ENCODE measurements at regions not wholly inside any gene's neighbourhood (a gene's known extent, or its start where the extent isn't known, plus 50 kb on each side); places are given as distances from the start of the nearest gene placed in this dataset.

DNA sequence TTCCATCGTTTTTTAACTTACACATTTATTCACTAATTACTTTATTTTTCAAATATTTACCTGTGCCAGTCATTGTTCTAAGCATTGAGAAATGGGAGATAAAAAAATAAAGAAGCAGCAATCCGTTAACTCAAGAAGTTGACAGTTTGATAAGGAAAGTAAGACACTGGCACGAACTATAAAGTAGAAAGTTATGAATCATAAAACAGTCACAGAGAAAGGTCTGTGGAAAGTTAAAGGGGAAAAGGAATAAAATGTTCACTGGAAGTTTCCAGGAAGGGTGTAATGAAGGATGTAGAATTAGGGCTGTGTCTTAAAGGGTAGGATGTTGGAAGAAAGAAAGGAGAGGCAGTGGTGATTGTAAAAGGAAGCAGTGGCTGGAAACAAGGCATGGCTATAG lies 118.9 kb downstream of the RDH14 start (continued):
- TF ChIP-seq, protein P1, sequence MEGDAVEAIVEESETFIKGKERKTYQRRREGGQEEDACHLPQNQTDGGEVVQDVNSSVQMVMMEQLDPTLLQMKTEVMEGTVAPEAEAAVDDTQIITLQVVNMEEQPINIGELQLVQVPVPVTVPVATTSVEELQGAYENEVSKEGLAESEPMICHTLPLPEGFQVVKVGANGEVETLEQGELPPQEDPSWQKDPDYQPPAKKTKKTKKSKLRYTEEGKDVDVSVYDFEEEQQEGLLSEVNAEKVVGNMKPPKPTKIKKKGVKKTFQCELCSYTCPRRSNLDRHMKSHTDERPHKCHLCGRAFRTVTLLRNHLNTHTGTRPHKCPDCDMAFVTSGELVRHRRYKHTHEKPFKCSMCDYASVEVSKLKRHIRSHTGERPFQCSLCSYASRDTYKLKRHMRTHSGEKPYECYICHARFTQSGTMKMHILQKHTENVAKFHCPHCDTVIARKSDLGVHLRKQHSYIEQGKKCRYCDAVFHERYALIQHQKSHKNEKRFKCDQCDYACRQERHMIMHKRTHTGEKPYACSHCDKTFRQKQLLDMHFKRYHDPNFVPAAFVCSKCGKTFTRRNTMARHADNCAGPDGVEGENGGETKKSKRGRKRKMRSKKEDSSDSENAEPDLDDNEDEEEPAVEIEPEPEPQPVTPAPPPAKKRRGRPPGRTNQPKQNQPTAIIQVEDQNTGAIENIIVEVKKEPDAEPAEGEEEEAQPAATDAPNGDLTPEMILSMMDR (conservative IDR thresholded peaks at IDR 0.05; ENCODE audit: low read depth in 2 of 2): no peak

DNA sequence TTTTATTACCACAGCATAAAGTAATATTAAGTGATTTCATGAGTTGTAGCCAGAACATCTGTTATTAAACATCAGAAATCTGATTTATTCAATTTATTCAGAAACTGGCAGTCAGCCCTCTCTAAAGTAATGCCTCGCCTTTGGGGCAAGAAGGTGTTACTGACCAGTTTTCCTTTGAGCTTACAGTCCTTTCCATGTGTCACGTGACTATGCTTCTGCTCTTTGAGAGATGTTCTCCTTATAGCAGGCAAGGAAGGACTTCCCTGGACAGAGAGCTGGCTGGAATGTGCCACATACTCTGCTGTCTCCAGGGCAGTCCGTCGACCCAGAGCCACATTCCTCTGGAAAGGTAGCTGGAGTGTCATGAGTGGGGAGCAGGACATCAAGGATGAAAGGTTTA lies 119.7 kb downstream of the RDH14 start:
- Histone ChIP-seq H4K20me1 (replicated peaks; ENCODE audit: insufficient read depth) (no peaks in the 10 kb centered on the region), H3K27ac (ENCODE audit: low read depth) (no peak overlapping the region), H3K36me3 (ENCODE audit: insufficient read depth) (no peaks in the 10 kb centered on the region), H2AFZ (no peak overlapping the region), H3K79me2 (replicated peaks; ENCODE audit: insufficient read depth) (no peaks in the 10 kb centered on the region), H3K4me3 (no peak overlapping the region), H3F3A (replicated peaks; ENCODE audit: low read depth) (no peaks in the 10 kb centered on the region), H3K27me3 (ENCODE audit: insufficient read depth) (no peaks in the 10 kb centered on the region), H3K4me2 (no peak overlapping the region), H3K4me1 (ENCODE audit: insufficient read depth) (no peaks in the 10 kb centered on the region), H3K9me2 (ENCODE audit: insufficient read depth) (peaks cover 3% of the 10 kb centered on the region; the same call in 1 of the 2 replicates)
- ATAC-seq (no peak), DNase-seq (ENCODE audit: low spot score) (no peak)
- Mint-ChIP-seq H3K36me3 (ENCODE audit: low read depth) (no peaks in the 10 kb centered on the region), H3K27ac (no peak overlapping the region), H3K27me3 (ENCODE audit: insufficient read depth, low read depth, poor library complexity) (no peaks in the 10 kb centered on the region), H3K4me1 (peaks cover 2% of the 10 kb centered on the region; the same call in 1 of the 3 replicates), H3K9me3 (no peaks in the 10 kb centered on the region), H3K4me3 (no peak overlapping the region)
- TF ChIP-seq, protein P2, sequence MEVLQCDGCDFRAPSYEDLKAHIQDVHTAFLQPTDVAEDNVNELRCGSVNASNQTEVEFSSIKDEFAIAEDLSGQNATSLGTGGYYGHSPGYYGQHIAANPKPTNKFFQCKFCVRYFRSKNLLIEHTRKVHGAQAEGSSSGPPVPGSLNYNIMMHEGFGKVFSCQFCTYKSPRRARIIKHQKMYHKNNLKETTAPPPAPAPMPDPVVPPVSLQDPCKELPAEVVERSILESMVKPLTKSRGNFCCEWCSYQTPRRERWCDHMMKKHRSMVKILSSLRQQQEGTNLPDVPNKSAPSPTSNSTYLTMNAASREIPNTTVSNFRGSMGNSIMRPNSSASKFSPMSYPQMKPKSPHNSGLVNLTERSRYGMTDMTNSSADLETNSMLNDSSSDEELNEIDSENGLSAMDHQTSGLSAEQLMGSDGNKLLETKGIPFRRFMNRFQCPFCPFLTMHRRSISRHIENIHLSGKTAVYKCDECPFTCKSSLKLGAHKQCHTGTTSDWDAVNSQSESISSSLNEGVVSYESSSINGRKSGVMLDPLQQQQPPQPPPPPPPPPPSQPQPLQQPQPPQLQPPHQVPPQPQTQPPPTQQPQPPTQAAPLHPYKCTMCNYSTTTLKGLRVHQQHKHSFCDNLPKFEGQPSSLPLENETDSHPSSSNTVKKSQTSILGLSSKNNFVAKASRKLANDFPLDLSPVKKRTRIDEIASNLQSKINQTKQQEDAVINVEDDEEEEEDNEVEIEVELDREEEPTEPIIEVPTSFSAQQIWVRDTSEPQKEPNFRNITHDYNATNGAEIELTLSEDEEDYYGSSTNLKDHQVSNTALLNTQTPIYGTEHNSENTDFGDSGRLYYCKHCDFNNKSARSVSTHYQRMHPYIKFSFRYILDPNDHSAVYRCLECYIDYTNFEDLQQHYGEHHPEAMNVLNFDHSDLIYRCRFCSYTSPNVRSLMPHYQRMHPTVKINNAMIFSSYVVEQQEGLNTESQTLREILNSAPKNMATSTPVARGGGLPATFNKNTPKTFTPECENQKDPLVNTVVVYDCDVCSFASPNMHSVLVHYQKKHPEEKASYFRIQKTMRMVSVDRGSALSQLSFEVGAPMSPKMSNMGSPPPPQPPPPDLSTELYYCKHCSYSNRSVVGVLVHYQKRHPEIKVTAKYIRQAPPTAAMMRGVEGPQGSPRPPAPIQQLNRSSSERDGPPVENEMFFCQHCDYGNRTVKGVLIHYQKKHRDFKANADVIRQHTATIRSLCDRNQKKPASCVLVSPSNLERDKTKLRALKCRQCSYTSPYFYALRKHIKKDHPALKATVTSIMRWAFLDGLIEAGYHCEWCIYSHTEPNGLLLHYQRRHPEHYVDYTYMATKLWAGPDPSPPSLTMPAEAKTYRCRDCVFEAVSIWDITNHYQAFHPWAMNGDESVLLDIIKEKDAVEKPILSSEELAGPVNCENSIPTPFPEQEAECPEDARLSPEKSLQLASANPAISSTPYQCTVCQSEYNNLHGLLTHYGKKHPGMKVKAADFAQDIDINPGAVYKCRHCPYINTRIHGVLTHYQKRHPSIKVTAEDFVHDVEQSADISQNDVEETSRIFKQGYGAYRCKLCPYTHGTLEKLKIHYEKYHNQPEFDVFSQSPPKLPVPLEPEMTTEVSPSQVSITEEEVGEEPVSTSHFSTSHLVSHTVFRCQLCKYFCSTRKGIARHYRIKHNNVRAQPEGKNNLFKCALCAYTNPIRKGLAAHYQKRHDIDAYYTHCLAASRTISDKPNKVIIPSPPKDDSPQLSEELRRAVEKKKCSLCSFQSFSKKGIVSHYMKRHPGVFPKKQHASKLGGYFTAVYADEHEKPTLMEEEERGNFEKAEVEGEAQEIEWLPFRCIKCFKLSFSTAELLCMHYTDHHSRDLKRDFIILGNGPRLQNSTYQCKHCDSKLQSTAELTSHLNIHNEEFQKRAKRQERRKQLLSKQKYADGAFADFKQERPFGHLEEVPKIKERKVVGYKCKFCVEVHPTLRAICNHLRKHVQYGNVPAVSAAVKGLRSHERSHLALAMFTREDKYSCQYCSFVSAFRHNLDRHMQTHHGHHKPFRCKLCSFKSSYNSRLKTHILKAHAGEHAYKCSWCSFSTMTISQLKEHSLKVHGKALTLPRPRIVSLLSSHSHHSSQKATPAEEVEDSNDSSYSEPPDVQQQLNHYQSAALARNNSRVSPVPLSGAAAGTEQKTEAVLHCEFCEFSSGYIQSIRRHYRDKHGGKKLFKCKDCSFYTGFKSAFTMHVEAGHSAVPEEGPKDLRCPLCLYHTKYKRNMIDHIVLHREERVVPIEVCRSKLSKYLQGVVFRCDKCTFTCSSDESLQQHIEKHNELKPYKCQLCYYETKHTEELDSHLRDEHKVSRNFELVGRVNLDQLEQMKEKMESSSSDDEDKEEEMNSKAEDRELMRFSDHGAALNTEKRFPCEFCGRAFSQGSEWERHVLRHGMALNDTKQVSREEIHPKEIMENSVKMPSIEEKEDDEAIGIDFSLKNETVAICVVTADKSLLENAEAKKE (CRISPR knock-in tag; IDR thresholded peaks at IDR 0.05): no peak
- no peak for TF ChIP-seq CREB1 (CRISPR knock-in tag; IDR thresholded peaks at IDR 0.05; ENCODE audit: low read depth)
- TF ChIP-seq POLR2AphosphoS5 (IDR thresholded peaks at IDR 0.05; ENCODE audit: low read depth): no peak
- TF ChIP-seq EZH2phosphoT487 (IDR thresholded peaks at IDR 0.05; ENCODE audit: unreplicated experiment): no peak
- TF ChIP-seq ZNF331 (CRISPR knock-in tag; IDR thresholded peaks at IDR 0.05; ENCODE audit: low read depth): no peak
- no peak for TF ChIP-seq ZNF114 (CRISPR knock-in tag; IDR thresholded peaks at IDR 0.05)
- TF ChIP-seq JUNB (IDR thresholded peaks at IDR 0.05; ENCODE audit: unreplicated experiment): no peak
- TF ChIP-seq, protein P3, sequence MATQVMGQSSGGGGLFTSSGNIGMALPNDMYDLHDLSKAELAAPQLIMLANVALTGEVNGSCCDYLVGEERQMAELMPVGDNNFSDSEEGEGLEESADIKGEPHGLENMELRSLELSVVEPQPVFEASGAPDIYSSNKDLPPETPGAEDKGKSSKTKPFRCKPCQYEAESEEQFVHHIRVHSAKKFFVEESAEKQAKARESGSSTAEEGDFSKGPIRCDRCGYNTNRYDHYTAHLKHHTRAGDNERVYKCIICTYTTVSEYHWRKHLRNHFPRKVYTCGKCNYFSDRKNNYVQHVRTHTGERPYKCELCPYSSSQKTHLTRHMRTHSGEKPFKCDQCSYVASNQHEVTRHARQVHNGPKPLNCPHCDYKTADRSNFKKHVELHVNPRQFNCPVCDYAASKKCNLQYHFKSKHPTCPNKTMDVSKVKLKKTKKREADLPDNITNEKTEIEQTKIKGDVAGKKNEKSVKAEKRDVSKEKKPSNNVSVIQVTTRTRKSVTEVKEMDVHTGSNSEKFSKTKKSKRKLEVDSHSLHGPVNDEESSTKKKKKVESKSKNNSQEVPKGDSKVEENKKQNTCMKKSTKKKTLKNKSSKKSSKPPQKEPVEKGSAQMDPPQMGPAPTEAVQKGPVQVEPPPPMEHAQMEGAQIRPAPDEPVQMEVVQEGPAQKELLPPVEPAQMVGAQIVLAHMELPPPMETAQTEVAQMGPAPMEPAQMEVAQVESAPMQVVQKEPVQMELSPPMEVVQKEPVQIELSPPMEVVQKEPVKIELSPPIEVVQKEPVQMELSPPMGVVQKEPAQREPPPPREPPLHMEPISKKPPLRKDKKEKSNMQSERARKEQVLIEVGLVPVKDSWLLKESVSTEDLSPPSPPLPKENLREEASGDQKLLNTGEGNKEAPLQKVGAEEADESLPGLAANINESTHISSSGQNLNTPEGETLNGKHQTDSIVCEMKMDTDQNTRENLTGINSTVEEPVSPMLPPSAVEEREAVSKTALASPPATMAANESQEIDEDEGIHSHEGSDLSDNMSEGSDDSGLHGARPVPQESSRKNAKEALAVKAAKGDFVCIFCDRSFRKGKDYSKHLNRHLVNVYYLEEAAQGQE (IDR thresholded peaks at IDR 0.05; ENCODE audit: unreplicated experiment): no peak
- TF ChIP-seq EZH2 (IDR thresholded peaks at IDR 0.05; ENCODE audit: low read depth, unreplicated experiment): no peak
- TF ChIP-seq, protein P1 (conservative IDR thresholded peaks at IDR 0.05; ENCODE audit: low read depth in 2 of 2): no peak
- TF ChIP-seq STAT1 (IDR thresholded peaks at IDR 0.05; ENCODE audit: unreplicated experiment): no peak
